ENCODE measurements at regions not wholly inside any gene's neighbourhood (a gene's known extent, or its start where the extent isn't known, plus 50 kb on each side); places are given as distances from the start of the nearest gene placed in this dataset.

GRCh38 chr1:213324859-213325258 is 273.8 kb downstream of the RPS6KC1 start:
- Mint-ChIP-seq H3K27ac (no peak overlapping the region), H3K36me3 (no peaks in the 10 kb centered on the region), H3K4me3 (no peak overlapping the region), H3K27me3 (ENCODE audit: low read depth in 3 of 3) (peaks cover 0 to 8% (median 4%) of the 10 kb centered on the region in 3 donors), H3K4me1 (no peaks in the 10 kb centered on the region), H3K9me3 (peaks cover 0 to 1% (median 0%) of the 10 kb centered on the region in 6 donors)
- DNase-seq = no peak

GRCh38 chr1:213325482-213325881 is 274.4 kb downstream of the RPS6KC1 start:
- no peak overlapping the region for H3K4me3 Mint-ChIP-seq
- no peak for DNase-seq
- H3K27me3 Mint-ChIP-seq (ENCODE audit: low read depth in 3 of 3) = peaks cover 0 to 8% (median 4%) of the 10 kb centered on the region in 3 donors
- H3K27ac Mint-ChIP-seq = no peak overlapping the region
- H3K4me1 Mint-ChIP-seq = no peaks in the 10 kb centered on the region
- H3K9me3 Mint-ChIP-seq = peaks cover 0 to 1% (median 0%) of the 10 kb centered on the region in 6 donors
- H3K36me3 Mint-ChIP-seq = no peaks in the 10 kb centered on the region

GRCh38 chr1:213326281-213327016 is 275.4 kb downstream of the RPS6KC1 start:
- Mint-ChIP-seq H3K4me1 (peaks cover 0 to 1% of the 10 kb centered on the region in 2 donors), H3K36me3 (no peaks in the 10 kb centered on the region), H3K27me3 (ENCODE audit: low read depth in 3 of 3) (peaks cover 0 to 8% (median 4%) of the 10 kb centered on the region in 3 donors), H3K4me3 (no peak overlapping the region), H3K27ac (no peak overlapping the region), H3K9me3 (peaks cover 0 to 1% (median 0%) of the 10 kb centered on the region in 6 donors)
- DNase-seq = no peak

GRCh38 chr1:213327017-213327667 is 276.1 kb downstream of the RPS6KC1 start:
- Mint-ChIP-seq H3K4me1 (peaks cover 2% of the 10 kb centered on the region in 2 donors), H3K36me3 (no peaks in the 10 kb centered on the region), H3K27ac (no peak overlapping the region), H3K4me3 (no peak overlapping the region), H3K9me3 (peaks cover 0 to 1% (median 0%) of the 10 kb centered on the region in 6 donors), H3K27me3 (ENCODE audit: low read depth in 3 of 3) (peaks cover 0 to 8% (median 4%) of the 10 kb centered on the region in 3 donors)
- DNase-seq = no peak

GRCh38 chr1:213329406-213330008 is 278.5 kb downstream of the RPS6KC1 start:
- Mint-ChIP-seq H3K4me3 (no peak overlapping the region), H3K27me3 (ENCODE audit: low read depth in 3 of 3) (peaks cover 2 to 10% (median 3%) of the 10 kb centered on the region in 3 donors), H3K27ac (no peak overlapping the region), H3K4me1 (peaks cover 8 to 14% of the 10 kb centered on the region in 2 donors), H3K9me3 (peaks cover 0 to 1% (median 0%) of the 10 kb centered on the region in 6 donors), H3K36me3 (no peaks in the 10 kb centered on the region)
- DNase-seq = no peak

GRCh38 chr1:213330281-213330680 is 279.2 kb downstream of the RPS6KC1 start:
- H3K27me3 Mint-ChIP-seq (ENCODE audit: low read depth in 3 of 3) = peaks cover 2 to 10% (median 3%) of the 10 kb centered on the region in 3 donors
- peaks cover 8 to 14% of the 10 kb centered on the region in 2 donors for H3K4me1 Mint-ChIP-seq
- no peak overlapping the region for H3K27ac Mint-ChIP-seq
- H3K36me3 Mint-ChIP-seq = no peaks in the 10 kb centered on the region
- no peak for DNase-seq
- H3K9me3 Mint-ChIP-seq = peaks cover 0 to 1% (median 0%) of the 10 kb centered on the region in 6 donors
- no peak overlapping the region for H3K4me3 Mint-ChIP-seq

GRCh38 chr1:213331631-213332175 is 280.7 kb downstream of the RPS6KC1 start:
- peaks cover 1 to 10% (median 2%) of the 10 kb centered on the region in 3 donors for H3K27me3 Mint-ChIP-seq (ENCODE audit: low read depth in 3 of 3)
- H3K27ac Mint-ChIP-seq = no peak overlapping the region
- H3K9me3 Mint-ChIP-seq = peaks cover 0 to 1% (median 0%) of the 10 kb centered on the region in 6 donors
- H3K4me3 Mint-ChIP-seq = no peak overlapping the region
- H3K4me1 Mint-ChIP-seq = peaks cover 8 to 14% of the 10 kb centered on the region in 2 donors
- no peak for DNase-seq
- no peaks in the 10 kb centered on the region for H3K36me3 Mint-ChIP-seq

GRCh38 chr1:213332491-213332890 is 281.4 kb downstream of the RPS6KC1 start:
- peak; percentile 1 to 5 (median 1) for DNase-seq
- peaks cover 2 to 7% (median 3%) of the 10 kb centered on the region in 3 donors for H3K27me3 Mint-ChIP-seq (ENCODE audit: low read depth in 3 of 3)
- H3K4me1 Mint-ChIP-seq = peaks cover 8 to 14% of the 10 kb centered on the region in 2 donors
- H3K27ac Mint-ChIP-seq = no peak overlapping the region
- H3K4me3 Mint-ChIP-seq = peak overlapping the region in 1 of 5 donors; percentile 39
- peaks cover 0 to 1% (median 0%) of the 10 kb centered on the region in 6 donors for H3K9me3 Mint-ChIP-seq
- no peaks in the 10 kb centered on the region for H3K36me3 Mint-ChIP-seq

GRCh38 chr1:213333121-213333520 is 282.1 kb downstream of the RPS6KC1 start:
- Mint-ChIP-seq H3K4me1 (peaks cover 8 to 14% of the 10 kb centered on the region in 2 donors), H3K9me3 (peaks cover 0 to 1% (median 0%) of the 10 kb centered on the region in 6 donors), H3K27me3 (ENCODE audit: low read depth in 3 of 3) (peaks cover 2 to 6% (median 3%) of the 10 kb centered on the region in 3 donors), H3K27ac (no peak overlapping the region), H3K36me3 (peaks cover 0 to under 1% (median 0%) of the 10 kb centered on the region in 3 donors), H3K4me3 (no peak overlapping the region)
- DNase-seq = no peak

- Mint-ChIP-seq H3K4me3 (no peak overlapping the region), H3K27me3 (ENCODE audit: low read depth in 3 of 3) (peaks cover 2 to 6% (median 2%) of the 10 kb centered on the region in 3 donors), H3K9me3 (no peaks in the 10 kb centered on the region), H3K36me3 (peaks cover 0 to 5% (median 0%) of the 10 kb centered on the region in 3 donors), H3K27ac (no peak overlapping the region), H3K4me1 (peaks cover 8 to 14% of the 10 kb centered on the region in 2 donors)
- DNase-seq = no peak
Observed at GRCh38 chr1:213335084-213335483, 284.0 kb downstream of the RPS6KC1 start.

GRCh38 chr1:213337025-213337678 is 286.1 kb downstream of the RPS6KC1 start:
- peaks cover 6 to 11% of the 10 kb centered on the region in 2 donors for H3K4me1 Mint-ChIP-seq
- H3K27ac Mint-ChIP-seq = no peak overlapping the region
- H3K4me3 Mint-ChIP-seq = no peak overlapping the region
- no peak for DNase-seq
- peaks cover 0 to 2% (median 0%) of the 10 kb centered on the region in 6 donors for H3K9me3 Mint-ChIP-seq
- H3K36me3 Mint-ChIP-seq = peaks cover 0 to 5% (median 0%) of the 10 kb centered on the region in 3 donors
- H3K27me3 Mint-ChIP-seq (ENCODE audit: low read depth in 3 of 3) = peaks cover 2 to 6% (median 3%) of the 10 kb centered on the region in 3 donors

DNA sequence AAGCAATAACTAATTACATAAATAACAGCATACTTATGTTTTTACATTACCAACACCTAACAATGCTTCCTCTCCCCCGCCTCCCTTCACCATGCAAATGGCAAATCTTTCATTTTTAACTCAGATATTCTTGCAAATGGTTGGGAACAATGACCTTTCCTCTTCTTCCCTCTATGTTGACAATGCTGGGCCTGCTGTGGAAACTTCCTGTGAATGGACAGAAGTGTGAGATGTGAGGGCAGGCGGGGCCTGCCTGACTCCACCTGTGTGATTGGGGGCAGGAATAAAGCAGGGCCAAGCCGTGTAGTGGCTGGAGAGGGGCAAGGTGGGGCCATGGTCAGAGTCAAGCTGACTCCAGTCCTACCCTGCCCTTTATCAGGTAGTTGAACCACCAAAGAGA is 289.6 kb downstream of the RPS6KC1 start:
- H3K4me1 Mint-ChIP-seq = no peaks in the 10 kb centered on the region
- no peak overlapping the region for H3K4me3 Mint-ChIP-seq
- peaks cover 0 to 7% (median 3%) of the 10 kb centered on the region in 3 donors for H3K27me3 Mint-ChIP-seq (ENCODE audit: low read depth in 3 of 3)
- no peak for DNase-seq
- no peak overlapping the region for H3K27ac Mint-ChIP-seq
- H3K36me3 Mint-ChIP-seq = peaks cover 0 to 5% (median 0%) of the 10 kb centered on the region in 3 donors
- peaks cover 0 to 4% (median under 1%) of the 10 kb centered on the region in 6 donors for H3K9me3 Mint-ChIP-seq

DNA sequence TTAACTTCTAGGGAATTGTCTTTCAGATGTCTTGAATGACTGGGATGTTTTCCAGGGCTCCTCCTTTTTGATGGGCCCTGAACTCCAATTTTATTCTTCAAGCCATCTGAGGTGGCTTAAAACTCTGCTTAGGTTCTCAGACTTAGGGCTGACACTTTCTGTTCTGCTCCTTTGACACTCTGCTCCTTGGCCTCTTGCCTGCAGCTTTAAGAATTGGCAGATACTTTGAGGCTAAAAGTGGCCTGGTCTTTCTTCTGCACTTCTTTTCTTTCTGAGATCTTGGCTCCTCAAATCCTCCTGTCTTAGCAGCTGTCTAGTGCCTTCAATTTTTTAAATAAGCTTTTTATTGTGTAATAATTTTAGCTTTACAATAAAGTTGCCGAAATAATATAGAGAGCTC is 294.6 kb downstream of the RPS6KC1 start:
- H3K36me3 Mint-ChIP-seq = no peaks in the 10 kb centered on the region
- H3K27me3 Mint-ChIP-seq (ENCODE audit: low read depth in 3 of 3) = peaks cover 2 to 11% (median 3%) of the 10 kb centered on the region in 3 donors
- peaks cover 0 to 6% (median under 1%) of the 10 kb centered on the region in 6 donors for H3K9me3 Mint-ChIP-seq
- H3K4me3 Mint-ChIP-seq = no peak overlapping the region
- H3K4me1 Mint-ChIP-seq = no peaks in the 10 kb centered on the region
- H3K27ac Mint-ChIP-seq = no peak overlapping the region
- DNase-seq = no peak
